NCI-H1436 (cell line): ENCODE measurements at regions not wholly inside any gene's neighbourhood (a gene's known extent, or its start where the extent isn't known, plus 50 kb on each side); places are given as distances from the start of the nearest gene placed in this dataset.

Experiments used
- DNase-seq: peaks from one replicate; lab custom pipeline; 2025; lab: John Stamatoyannopoulos, UW

- DNase-seq, result no peak
These were observed 115.8 kb downstream of the ETNK1 start for GRCh38 chr12:22740656-22741355.

- no peak for DNase-seq
These were observed 118.7 kb downstream of the ETNK1 start for GRCh38 chr12:22743700-22744099.

GRCh38 chr12:22744197-22744596 lies 119.2 kb downstream of the ETNK1 start:
- no peak for DNase-seq

DNA sequence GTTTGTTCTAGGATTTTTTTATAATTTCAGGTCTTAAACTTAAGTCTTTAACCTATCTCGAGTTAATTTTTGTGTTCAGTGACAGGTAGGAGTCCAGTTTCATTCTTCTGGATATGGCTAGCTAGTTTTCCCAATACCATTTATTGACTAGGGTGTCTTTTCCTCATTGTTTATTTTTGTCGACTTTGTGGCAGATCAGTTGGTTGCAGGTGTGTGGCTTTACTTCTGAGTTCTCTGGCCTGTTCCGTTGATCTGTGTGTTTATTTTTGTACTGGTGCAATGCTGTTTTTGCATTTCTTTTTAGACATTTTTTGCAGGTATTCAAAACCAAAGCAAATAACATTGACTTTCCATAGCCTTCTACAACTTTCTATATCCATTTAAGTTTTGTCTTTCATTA lies 121.7 kb downstream of the ETNK1 start:
- no peak for DNase-seq

DNA sequence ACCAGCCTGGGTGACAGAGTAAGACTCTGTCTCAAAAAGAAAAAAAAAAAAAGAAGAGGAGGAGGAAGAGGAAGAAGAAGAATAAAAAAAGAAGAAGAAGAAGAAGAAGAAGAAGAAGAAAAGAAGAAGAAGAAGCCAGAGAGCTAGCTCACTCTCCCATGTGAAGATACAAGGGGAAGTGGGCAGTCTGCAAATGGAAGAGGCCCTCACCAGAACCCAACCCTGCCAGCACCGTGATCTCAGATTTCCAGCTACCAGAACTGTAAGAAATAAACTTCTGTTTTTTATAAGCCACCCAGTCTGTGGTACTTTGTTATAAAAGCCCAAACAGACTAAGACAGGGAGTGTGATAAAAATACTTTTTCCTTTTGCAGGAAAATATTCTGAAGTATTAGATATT lies 130.7 kb downstream of the ETNK1 start:
- no peak for DNase-seq

- DNase-seq, result no peak
These were observed 135.1 kb downstream of the ETNK1 start for GRCh38 chr12:22759769-22760674.

GRCh38 chr12:22765421-22766130 lies 140.6 kb downstream of the ETNK1 start:
- DNase-seq, result no peak

DNA sequence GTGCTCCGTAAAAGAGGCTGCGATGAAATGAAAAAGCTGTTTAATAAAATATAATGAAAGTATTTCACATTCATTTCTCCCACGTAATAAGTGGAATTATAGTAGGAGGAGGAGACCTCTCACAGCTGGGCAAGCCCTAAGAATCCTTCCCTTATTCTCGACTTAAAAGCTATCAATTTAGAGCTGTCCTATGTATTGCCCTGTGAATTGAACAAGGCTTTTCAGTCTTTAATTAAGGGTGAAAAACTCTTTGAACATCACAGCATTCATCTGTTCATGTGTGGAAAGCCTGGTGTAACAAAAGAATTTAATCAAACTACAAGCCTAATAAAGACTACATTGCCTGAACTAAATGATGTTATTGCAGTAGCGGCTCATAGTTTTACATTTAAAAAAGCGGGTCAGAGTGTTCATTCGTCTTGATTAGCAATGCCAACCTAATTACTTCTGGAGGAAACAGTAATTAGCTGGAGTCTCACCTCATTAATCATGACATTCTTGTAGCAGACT lies 142.0 kb downstream of the ETNK1 start:
- no peak for DNase-seq

DNA sequence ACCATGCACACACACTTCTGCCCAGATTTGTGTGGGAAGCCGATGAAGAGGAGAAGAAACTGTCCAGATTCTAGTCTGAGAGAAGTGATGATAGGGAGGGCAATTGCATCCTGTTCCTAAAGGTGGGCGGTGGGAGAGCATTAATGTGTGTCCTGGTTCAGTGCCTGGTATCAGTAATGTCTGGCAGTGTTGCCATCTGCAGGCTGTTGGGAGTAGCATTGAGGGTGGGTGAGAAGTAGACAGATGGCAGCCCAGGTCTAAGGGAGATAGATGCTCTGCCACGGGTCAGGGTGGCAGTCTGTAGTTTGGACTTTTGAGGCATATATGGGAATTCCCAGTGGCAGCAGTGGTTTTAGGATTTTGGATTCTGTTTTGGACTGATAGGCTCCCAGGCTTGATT lies 156.4 kb downstream of the ETNK1 start:
- no peak for DNase-seq

DNA sequence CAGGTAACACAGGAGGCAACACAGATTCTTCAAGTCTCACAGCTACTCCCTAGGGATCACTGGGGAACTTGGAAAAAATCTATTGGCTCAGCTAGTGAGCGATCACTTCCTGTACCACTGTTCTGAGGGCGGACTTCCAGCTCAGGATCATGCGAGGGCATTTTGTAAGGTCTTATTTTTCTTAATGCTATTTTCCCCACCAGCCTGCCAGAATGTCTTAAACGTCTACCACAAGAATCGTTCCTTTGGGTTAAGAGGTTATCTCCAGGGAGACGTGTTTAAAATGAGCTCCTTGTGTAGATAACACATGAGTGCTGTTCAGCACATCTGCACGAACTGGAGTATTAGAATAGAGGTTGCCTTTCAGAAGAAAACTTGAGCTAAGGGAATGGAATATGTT lies 162.6 kb downstream of the ETNK1 start:
- no peak for DNase-seq

- DNase-seq, result no peak
These were observed 163.9 kb downstream of the ETNK1 start for GRCh38 chr12:22788913-22789312.

DNA sequence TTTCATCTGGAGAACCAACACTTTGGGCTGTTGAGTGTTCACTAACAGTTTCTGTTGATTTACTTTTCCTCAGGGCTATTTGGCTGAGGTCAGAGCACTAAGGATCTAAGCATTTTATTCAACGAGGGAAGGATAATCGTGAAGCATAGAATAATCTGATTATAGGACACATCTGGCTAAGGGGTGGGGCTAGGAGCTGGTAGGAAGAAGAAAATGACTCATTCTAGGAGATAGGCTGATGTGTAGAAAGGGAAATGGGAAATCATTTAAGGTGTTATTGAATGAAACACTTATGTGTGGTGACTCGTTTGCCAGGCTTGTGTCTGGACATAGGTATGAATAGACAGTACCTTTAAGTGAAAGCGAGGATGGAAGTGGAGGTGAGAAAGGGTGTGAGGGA lies 167.2 kb downstream of the ETNK1 start:
- DNase-seq, result no peak

DNA sequence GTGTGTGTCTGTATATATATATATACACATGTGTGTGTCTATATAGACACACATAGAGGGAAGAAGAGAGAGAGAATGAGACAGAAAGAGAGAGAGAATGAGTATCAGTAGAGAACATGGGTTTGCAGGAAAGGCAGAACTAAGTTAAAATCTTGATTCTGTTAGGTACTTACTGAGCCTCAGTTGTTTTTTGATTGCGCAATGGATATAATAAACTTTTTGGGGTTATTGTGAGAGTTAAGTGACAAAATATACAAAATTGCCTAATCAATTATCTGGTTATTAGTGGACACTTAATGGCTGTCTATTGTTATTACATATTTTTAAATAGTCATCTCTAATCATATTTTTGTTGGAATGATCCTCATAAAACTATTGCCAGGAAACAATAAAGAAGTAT lies 169.0 kb downstream of the ETNK1 start:
- DNase-seq, result no peak

- DNase-seq, result no peak
These were observed 172.1 kb downstream of the ETNK1 start for GRCh38 chr12:22796941-22797630.

DNA sequence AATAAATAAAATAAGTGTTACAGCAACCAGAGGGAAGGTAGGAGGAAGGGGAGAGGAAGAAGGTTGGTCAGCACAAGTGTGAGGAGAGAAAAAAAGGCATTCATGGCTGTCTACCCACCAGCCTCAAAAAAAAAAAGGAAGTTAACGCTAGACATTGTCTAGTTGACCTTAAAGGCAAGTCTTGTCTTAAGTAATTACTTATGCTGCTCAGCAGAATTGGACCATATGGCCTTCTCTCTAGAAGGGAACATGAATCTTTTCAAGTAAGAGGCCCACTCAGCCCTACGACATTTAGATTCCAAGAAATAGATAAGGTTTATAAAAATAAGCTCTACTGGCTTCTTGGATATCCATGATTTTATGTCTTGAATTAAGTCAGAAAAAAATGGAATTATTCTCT lies 172.7 kb downstream of the ETNK1 start:
- no peak for DNase-seq

DNA sequence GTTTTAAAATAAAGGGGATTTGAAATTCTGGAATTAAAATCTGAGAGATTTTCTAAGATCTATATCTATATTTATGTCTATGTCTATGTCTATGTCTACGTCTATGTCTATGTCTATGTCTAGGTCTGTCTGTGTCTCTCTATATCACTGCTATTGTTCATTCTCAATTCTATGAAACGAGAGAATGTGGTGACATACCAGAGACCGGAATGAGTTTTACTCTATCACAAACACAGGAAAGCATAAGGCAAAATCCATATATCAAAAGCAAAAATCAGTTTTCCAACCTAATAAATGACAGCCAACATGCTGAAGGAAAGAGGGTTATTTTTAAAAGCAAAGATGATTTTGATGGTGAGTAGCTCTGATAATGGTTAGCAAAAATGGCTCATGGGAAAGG lies 173.1 kb downstream of the ETNK1 start:
- no peak for DNase-seq

DNA sequence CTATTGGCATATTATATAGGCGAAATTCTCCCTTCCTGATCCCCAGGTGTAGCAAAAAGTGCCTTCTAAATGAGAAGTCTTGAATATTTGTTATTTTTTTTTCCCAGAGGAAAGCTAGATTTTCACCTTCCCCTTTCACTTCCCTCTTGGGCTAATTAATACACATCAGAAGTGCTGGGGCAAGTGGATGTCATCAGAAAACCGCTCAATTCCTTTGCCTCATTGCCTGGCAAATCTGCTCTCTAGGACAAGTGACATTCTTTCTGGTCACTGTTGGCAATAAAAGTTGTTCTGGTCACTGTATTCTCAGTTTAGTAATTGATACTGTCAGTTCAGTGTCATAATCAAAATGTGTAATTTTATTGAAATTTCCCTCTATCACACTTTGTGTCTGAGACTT lies 174.5 kb downstream of the ETNK1 start:
- no peak for DNase-seq

GRCh38 chr12:22800332-22800731 lies 175.4 kb downstream of the ETNK1 start:
- DNase-seq, result no peak

- DNase-seq, result no peak
These were observed 178.1 kb downstream of the ETNK1 start for GRCh38 chr12:22802883-22803630.

- DNase-seq, result no peak
These were observed 178.8 kb downstream of the ETNK1 start for GRCh38 chr12:22803725-22804124.

DNA sequence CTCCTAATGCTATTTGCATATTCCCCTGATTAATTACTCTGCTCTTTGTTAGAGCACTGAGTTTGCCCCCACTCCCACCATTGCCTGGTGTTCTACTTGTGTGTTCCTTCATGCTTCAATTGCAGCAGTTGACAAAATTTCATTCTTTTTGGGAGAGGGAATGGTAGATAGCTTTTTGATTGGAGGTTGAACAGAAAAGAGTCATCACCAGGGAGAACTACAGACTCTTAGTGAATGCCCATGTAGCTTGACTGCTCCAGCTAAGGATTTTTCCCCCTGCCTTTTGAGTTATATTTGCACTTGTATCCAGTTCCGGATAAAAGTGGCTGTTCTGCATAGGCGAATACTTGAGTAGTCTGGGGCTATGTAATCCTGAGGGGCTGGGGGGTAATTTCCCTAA lies 183.9 kb downstream of the ETNK1 start:
- no peak for DNase-seq
